RWPE2 (cell line): ENCODE measurements at regions not wholly inside any gene's neighbourhood (a gene's known extent, or its start where the extent isn't known, plus 50 kb on each side); places are given as distances from the start of the nearest gene placed in this dataset.

Experiments
- ATAC-seq: fragments of 200-7000 bp; cut with Tn5 transposase; 3 replicates; pipeline ENCODE4 v1.9.1; 2021; ENCODE audit warnings: low read depth
- DNase-seq: peaks from one replicate; pipeline ENCODE4 v3.0.0-alpha.2; 2020; ENCODE audit warnings: low spot score
- H3K27ac ChIP-seq: fragments of 450-650 bp; 2 replicates; pipeline ENCODE4 v1.5.1; 2017; ENCODE audit warnings: mild to moderate bottlenecking; ENCODE audit not compliant: poor library complexity, severe bottlenecking
- H3K27me3 ChIP-seq: fragments of 250-450 bp; sonication (Bioruptor Pico); 2 replicates; pipeline ENCODE4 v1.5.1; 2021; ENCODE audit warnings: mild to moderate bottlenecking, moderate library complexity; ENCODE audit not compliant: insufficient read depth, poor library complexity, severe bottlenecking
- H3K36me3 ChIP-seq: fragments of 250-450 bp; sonication (Bioruptor Pico); 2 replicates; pipeline ENCODE4 v1.5.1; 2020; ENCODE audit warnings: low read depth, mild to moderate bottlenecking, moderate library complexity
- H3K4me1 ChIP-seq: fragments of 250-450 bp; sonication (Bioruptor Pico); 2 replicates; pipeline ENCODE4 v1.5.1; 2021; ENCODE audit warnings: mild to moderate bottlenecking, moderate library complexity; ENCODE audit not compliant: insufficient read depth, poor library complexity, severe bottlenecking
- H3K4me3 ChIP-seq: fragments of 250-450 bp; sonication (Bioruptor Pico); 2 replicates; pipeline ENCODE4 v1.5.1; 2021; ENCODE audit warnings: mild to moderate bottlenecking, moderate library complexity; ENCODE audit not compliant: severe bottlenecking
- H3K9me3 ChIP-seq: fragments of 250-450 bp; sonication (Bioruptor Pico); 2 replicates; pipeline ENCODE4 v1.5.1; 2021; ENCODE audit warnings: mild to moderate bottlenecking, moderate library complexity; ENCODE audit not compliant: severe bottlenecking
- TF ChIP-seq, protein P1 (sequence below): fragments of 450-650 bp; IDR thresholded peaks from one replicate; pipeline ENCODE4 v1.5.1; 2017; ENCODE audit warnings: mild to moderate bottlenecking, moderate library complexity; ENCODE audit not compliant: poor library complexity, severe bottlenecking

DNA sequence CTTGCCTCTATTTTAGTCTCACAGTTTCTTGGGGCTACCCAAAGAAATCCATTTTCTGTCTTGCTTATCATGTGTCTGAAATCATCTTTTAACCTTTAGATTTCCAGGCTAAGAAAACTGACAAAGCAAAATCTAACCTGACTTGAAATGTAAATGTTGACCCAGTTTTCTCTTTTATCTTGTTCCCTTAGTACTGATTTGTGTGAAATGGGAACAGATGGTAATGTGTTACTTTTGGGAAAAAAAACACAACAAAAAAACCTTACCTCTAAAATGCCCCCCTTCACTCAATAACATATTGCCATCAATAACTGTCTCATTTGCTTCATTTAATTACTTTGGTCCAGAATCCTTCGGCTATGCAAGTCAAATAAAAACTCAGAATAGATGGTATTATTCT, 383.2 kb upstream of the DCN start:
- H3K27ac ChIP-seq, result no peak overlapping the region
- H3K36me3 ChIP-seq, result no peaks in the 10 kb centered on the region
- no peaks in the 10 kb centered on the region for H3K4me1 ChIP-seq
- TF ChIP-seq, protein P1, sequence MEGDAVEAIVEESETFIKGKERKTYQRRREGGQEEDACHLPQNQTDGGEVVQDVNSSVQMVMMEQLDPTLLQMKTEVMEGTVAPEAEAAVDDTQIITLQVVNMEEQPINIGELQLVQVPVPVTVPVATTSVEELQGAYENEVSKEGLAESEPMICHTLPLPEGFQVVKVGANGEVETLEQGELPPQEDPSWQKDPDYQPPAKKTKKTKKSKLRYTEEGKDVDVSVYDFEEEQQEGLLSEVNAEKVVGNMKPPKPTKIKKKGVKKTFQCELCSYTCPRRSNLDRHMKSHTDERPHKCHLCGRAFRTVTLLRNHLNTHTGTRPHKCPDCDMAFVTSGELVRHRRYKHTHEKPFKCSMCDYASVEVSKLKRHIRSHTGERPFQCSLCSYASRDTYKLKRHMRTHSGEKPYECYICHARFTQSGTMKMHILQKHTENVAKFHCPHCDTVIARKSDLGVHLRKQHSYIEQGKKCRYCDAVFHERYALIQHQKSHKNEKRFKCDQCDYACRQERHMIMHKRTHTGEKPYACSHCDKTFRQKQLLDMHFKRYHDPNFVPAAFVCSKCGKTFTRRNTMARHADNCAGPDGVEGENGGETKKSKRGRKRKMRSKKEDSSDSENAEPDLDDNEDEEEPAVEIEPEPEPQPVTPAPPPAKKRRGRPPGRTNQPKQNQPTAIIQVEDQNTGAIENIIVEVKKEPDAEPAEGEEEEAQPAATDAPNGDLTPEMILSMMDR, result no peak
- no peak for DNase-seq
- H3K9me3 ChIP-seq, result no peaks in the 10 kb centered on the region
- no peaks in the 10 kb centered on the region for H3K27me3 ChIP-seq
- ATAC-seq, result no peak
- no peak overlapping the region for H3K4me3 ChIP-seq

DNA sequence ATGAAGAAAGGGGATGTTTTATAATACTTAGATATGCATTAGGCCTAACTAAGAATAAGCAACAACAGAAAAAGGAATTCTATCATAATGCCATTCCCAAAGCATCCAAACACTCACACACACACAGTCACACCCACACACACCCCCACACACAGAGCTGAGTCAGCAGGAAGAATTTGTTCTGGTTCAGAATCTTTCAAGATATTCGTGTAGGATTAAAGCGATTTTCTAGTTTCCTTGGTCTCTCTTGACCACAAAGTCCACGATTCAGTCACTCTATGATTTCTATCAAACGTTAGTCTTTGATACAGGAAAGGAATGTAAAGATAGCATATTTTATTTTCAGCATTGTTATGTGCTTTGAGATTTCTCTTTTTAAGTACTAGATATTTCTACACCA, 382.6 kb upstream of the DCN start:
- ATAC-seq (no peak), DNase-seq (no peak)
- Histone ChIP-seq H3K36me3 (no peaks in the 10 kb centered on the region), H3K27ac (no peak overlapping the region), H3K4me3 (no peak overlapping the region), H3K4me1 (no peaks in the 10 kb centered on the region), H3K9me3 (no peaks in the 10 kb centered on the region), H3K27me3 (no peaks in the 10 kb centered on the region)
- TF ChIP-seq, protein P1, result no peak

DNA sequence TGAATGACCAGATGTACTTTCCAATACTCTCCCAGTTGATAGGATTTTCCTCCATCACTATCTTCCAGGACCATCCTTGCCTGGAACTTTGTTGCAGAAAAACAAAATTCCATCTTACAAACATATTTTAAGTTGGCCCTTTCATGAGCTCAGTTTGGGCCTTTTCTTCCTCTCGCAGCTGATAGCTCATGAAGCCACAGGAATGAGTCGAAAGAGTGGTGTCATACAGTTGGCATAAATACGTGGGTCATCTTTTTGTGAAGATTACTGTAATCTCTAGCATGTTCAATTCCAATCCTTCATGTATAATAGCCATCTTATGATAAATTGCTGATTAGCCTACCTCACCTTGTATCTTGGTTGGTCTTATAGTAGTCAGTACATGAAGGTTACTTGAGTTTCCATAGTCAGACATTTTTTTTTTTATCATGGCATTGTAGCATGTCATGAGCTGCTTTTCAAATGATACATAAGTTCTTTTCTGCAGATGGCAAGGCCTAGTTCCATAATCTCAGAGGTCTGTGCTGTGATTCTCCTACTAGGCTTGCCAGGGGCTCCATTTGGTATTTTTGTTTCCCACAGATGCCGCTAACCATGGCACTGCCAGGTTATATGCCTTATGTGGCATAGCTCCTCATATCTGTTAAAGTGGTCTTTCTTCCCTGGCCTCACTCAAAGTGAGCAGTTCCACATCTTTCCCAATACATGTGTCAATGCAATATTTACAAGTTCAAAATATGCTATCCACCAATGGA, 380.6 kb upstream of the DCN start:
- DNase-seq (no peak), ATAC-seq (no peak)
- H3K9me3 ChIP-seq, result no peaks in the 10 kb centered on the region

DNA sequence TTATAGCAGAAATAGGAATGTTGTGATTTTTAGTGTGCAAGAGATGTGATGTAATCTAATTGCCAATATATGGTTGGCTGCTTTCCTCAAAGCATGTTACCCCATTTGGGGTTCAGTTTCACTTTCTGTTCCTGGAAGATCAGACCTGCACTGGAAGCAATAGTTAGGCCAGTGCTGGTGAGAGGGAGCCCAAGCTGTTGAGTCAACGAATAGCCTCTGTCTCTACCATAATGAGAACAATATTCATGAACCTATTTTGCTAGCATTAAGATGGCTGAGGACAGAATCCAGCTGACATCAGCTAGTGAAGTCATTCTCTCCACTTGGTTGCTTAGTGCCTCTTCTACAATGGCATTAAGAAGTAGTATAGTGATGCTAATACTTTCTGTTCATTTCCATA, 379.9 kb upstream of the DCN start:
- ATAC-seq (no peak), DNase-seq (no peak)
- H3K27ac ChIP-seq, result no peak overlapping the region
- H3K4me3 ChIP-seq, result no peak overlapping the region
- TF ChIP-seq, protein P1, result no peak
- no peaks in the 10 kb centered on the region for H3K27me3 ChIP-seq
- no peaks in the 10 kb centered on the region for H3K4me1 ChIP-seq
- H3K9me3 ChIP-seq, result no peaks in the 10 kb centered on the region
- no peaks in the 10 kb centered on the region for H3K36me3 ChIP-seq

More for the DNA sequence above, 380.6 kb upstream of the DCN start:
- Histone ChIP-seq H3K4me1 (no peaks in the 10 kb centered on the region), H3K36me3 (no peaks in the 10 kb centered on the region), H3K27me3 (no peaks in the 10 kb centered on the region), H3K27ac (no peak overlapping the region), H3K4me3 (no peak overlapping the region)
- TF ChIP-seq, protein P1, result no peak

DNA sequence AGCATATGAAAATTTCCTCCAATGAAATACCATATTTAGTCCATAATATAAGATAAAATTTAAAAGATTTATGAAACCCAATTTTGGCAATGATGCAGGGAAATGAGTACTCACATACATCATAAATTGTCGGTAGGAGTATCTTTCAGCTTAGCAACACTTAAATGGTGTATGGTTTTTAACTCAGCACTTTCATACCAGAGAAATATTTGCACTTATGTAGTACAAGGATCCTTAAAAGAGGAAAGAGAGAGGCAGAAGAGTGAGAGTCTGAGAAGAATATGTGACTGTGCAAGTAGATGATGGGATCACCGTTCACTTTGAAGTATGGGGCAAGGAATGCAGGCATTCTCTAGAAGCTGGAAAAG, 379.3 kb upstream of the DCN start:
- H3K9me3 ChIP-seq, result no peaks in the 10 kb centered on the region
- DNase-seq (no peak), ATAC-seq (no peak)
- no peak overlapping the region for H3K27ac ChIP-seq
- TF ChIP-seq, protein P1, result no peak
- no peaks in the 10 kb centered on the region for H3K36me3 ChIP-seq
- H3K4me3 ChIP-seq, result no peak overlapping the region
- H3K27me3 ChIP-seq, result no peaks in the 10 kb centered on the region
- no peaks in the 10 kb centered on the region for H3K4me1 ChIP-seq
